Adrenal gland (tissue), 9 donors: ENCODE measurements at regions not wholly inside any gene's neighbourhood (a gene's known extent, or its start where the extent isn't known, plus 50 kb on each side); places are given as distances from the start of the nearest gene placed in this dataset.

Source experiments
- DNase-seq, 7 donors: peaks; one replicate each; pipeline ENCODE4 v3.0.0-alpha.2; 2019 to 2020
- H3K27ac ChIP-seq, 5 donors: fragments of 200-600 bp; sonication (generic) in 4 of 5; 1 replicate in 3 of 5; 2 replicates in 2 of 5; pipeline versions ENCODE4 v1.5.1 to v1.8.0; 2016 to 2020; ENCODE audit warnings: mild to moderate bottlenecking in 1 of 5
- H3K27me3 ChIP-seq: fragments of 200-600 bp; 2 replicates; pipeline ENCODE4 v1.8.0; 2021
- H3K36me3 ChIP-seq, 2 donors: fragments of 200-600 bp; replicated peaks in 1 of 2; 1 replicate in 1 of 2; 2 replicates in 1 of 2; pipeline versions ENCODE4 v1.5.1 to v1.8.0; 2018 to 2022
- H3K4me1 ChIP-seq, 2 donors: fragments of 200-600 bp; replicated peaks in 1 of 2; 1 replicate in 1 of 2; 2 replicates in 1 of 2; pipeline versions ENCODE4 v1.5.1 to v1.8.0; 2018 to 2021
- H3K4me3 ChIP-seq, 4 donors: fragments of 200-600 bp; sonication (generic) in 3 of 4; one replicate each; pipeline ENCODE4 v1.5.1; 2016 to 2018
- H3K9me3 ChIP-seq, 3 donors: fragments of 200-600 bp; sonication (generic) in 1 of 3; replicated peaks in 1 of 3; 1 replicate in 2 of 3; 2 replicates in 1 of 3; pipeline versions ENCODE4 v1.5.1 to v1.8.0; 2016 to 2021
- CTCF ChIP-seq, 6 experiments: fragments of 450-650 bp in 4 of 6; fragments of 200-600 bp in 2 of 6; sonication (generic) in 1 of 6; IDR thresholded peaks; 1 replicate in 5 of 6; 2 replicates in 1 of 6; pipeline versions ENCODE4 v1.5.1 to v1.8.0; 2016 to 2021; ENCODE audit warnings: antibody characterized with exemption in 6 of 6, mild to moderate bottlenecking in 2 of 6, moderate library complexity in 1 of 6
- POLR2A ChIP-seq, 2 donors: fragments of 450-650 bp; IDR thresholded peaks; one replicate each; pipeline ENCODE4 v1.6.1; 2017; ENCODE audit warnings: antibody characterized with exemption in 2 of 2, mild to moderate bottlenecking in 2 of 2, moderate library complexity in 1 of 2
- WGBS, 4 donors: extraction: QIAGEN DNeasy Blood & Tissue Kit in 2 of 4; methylation state at CpG; one replicate each; pipeline versions ENCODE4 v1.1.5 to v1.1.7; 2013 to 2017; 5-methylcytosine and 5-hydroxymethylcytosine counted together
- intact Hi-C, 2 donors: fragments of 100-400 bp; cut with DNase I; formaldehyde crosslinking; loops; one replicate each; pipeline versions ENCODE4 v1.14.1 to v1.15.0; 2022 to 2023
- donor health status: healthy with polysubstance abuse.
- donor health status: Bipolar disorder and iron deficiency.
- donor health status: DM: yes; HTN: yes; CAD: no.
- donor health status: DM: no; HTN: no; CAD: no.
- donor health status: DM: no; HTN: no; CAD: no.

DNA sequence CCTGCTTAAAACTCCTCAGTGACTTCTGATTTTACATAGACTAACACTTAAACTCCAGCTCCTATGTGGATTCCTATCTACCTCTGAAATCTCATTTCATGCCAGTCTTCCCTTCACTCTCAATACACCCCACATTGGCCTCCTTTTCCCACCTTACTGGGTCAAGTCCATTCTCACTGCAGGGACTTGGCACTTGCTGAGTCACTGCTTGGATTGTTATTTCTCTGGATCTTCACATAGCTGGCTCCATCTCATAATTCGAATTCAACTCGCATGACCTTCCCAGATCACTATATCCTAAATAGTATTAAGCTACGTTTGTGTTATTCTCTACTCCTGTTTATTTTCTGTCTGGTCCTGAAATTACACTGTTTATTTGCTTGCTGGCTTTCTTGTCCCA lies 59.6 kb upstream of the FRMD4B start:
- Histone ChIP-seq H3K4me3 (no peak overlapping the region), H3K27ac (no peak overlapping the region), H3K4me1 (no peaks in the 10 kb centered on the region), H3K9me3 (no peaks in the 10 kb centered on the region), H3K36me3 (no peaks in the 10 kb centered on the region), H3K27me3 (peaks cover 1% of the 10 kb centered on the region)
- 70 to 81% (median 75%) methylated on average over 3 of the region's 3 CpGs for WGBS, 4 donors
- no peak for DNase-seq
- no peak for TF ChIP-seq CTCF (IDR thresholded peaks at IDR 0.05)
- no peak for TF ChIP-seq POLR2A (IDR thresholded peaks at IDR 0.05)
- intact Hi-C loops = no loop called here

GRCh38 chr3:69445024-69445423 lies 59.1 kb upstream of the FRMD4B start:
- Histone ChIP-seq H3K4me1 (no peaks in the 10 kb centered on the region), H3K36me3 (no peaks in the 10 kb centered on the region), H3K27me3 (peaks cover 4% of the 10 kb centered on the region), H3K9me3 (no peaks in the 10 kb centered on the region), H3K4me3 (no peak overlapping the region), H3K27ac (no peak overlapping the region)
- intact Hi-C loops = no loop called here
- 77 to 88% (median 84%) methylated on average over 11 of the region's 11 CpGs for WGBS, 4 donors
- DNase-seq = no peak
- TF ChIP-seq POLR2A (IDR thresholded peaks at IDR 0.05) (no peak), CTCF (IDR thresholded peaks at IDR 0.05) (no peak)

DNA sequence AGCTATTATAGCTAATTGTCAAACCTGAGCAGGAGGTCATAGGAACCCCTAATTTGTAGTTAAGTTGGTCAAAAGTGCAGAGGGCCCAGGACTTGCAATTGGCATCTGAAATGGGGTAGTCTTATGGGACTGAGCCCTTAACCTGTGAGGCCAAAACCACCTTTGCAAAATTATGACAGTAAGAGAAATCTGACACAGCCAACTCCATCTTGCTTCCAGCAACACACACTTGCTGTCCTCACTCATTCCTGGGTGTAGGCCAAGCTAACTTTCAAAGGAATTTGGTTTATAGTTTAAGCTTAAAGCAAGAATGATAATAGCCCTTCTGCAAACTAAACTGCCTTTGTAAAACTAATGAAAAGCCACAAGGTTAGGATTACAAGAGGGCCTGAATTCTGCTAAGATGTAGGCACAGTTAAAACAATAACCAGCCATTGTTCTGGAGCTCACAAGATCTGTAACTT lies 57.6 kb upstream of the FRMD4B start:
- Histone ChIP-seq H3K9me3 (no peaks in the 10 kb centered on the region), H3K4me3 (no peak overlapping the region), H3K27ac (no peak overlapping the region), H3K27me3 (peaks cover 4% of the 10 kb centered on the region), H3K4me1 (no peaks in the 10 kb centered on the region), H3K36me3 (no peaks in the 10 kb centered on the region)
- TF ChIP-seq CTCF (IDR thresholded peaks at IDR 0.05) (no peak), POLR2A (IDR thresholded peaks at IDR 0.05) (no peak)
- intact Hi-C loops = no loop called here
- DNase-seq = no peak

DNA sequence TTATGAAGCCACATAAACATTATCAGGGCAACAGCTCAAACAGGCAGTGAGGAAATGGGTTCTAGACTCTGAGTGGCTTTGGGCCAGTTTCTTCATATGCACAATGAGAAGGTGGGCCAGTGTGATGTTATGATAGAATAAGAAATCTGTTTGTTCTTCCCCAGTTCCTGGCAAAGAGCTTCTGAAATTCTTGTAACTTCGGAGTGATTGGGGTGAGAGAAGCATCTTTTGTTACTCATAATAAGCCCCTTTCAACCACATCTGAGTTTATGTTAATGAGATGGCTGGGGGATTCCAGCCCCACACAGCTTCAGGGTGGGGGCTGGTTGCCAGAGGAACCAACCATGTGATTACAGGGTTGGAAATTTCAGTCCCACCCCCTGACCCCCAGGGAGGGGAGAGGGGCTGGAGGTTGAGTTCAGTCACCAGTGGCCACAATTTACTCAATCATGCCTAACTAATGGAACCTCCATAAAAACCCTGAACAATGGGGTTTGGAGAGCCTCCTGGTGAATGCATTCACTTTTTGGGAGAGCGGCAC lies 57.0 kb upstream of the FRMD4B start:
- Histone ChIP-seq H3K4me1 (no peaks in the 10 kb centered on the region), H3K9me3 (no peaks in the 10 kb centered on the region), H3K27me3 (peaks cover 4% of the 10 kb centered on the region), H3K27ac (no peak overlapping the region), H3K4me3 (no peak overlapping the region), H3K36me3 (no peaks in the 10 kb centered on the region)
- intact Hi-C loops = no loop called here
- TF ChIP-seq CTCF (IDR thresholded peaks at IDR 0.05) (no peak), POLR2A (IDR thresholded peaks at IDR 0.05) (no peak)
- WGBS, 4 donors = 73 to 90% (median 86%) methylated on average over 2 of the region's 2 CpGs
- no peak for DNase-seq
